Activated CD8-positive, alpha-beta memory T cell treated with anti-CD3 and anti-CD28 coated beads, Interleukin-2, amount 10 ng/mL, durations not matched to agents 7 days and 5 days (primary cell): ENCODE measurements at regions not wholly inside any gene's neighbourhood (a gene's known extent, or its start where the extent isn't known, plus 50 kb on each side); places are given as distances from the start of the nearest gene placed in this dataset.
A peak's percentile ranks its signal among the peaks of the same experiment; 100 is the strongest.

ENCODE experiments used
- ATAC-seq: fragments of 150-1000 bp; cut with Tn5 transposase; one replicate; pipeline ENCODE4 v1.10.0; 2021; ENCODE audit warnings: moderate library complexity
- CTCF ChIA-PET: fragments of 350-600 bp; sonication (Branson Sonifier 250); formaldehyde crosslinking; loops from one replicate; lab custom pipeline; 2021; ENCODE audit warnings: antibody characterized with exemption; lab: Charles Lee
- DNase-seq: peaks from one replicate; pipeline ENCODE4 v3.0.0-alpha.2; 2020
- H3K27ac Mint-ChIP-seq: one replicate; pipeline ENCODE4 v1.8.0; 2021; ENCODE audit warnings: mild to moderate bottlenecking, mixed read lengths
- H3K27me3 Mint-ChIP-seq: one replicate; pipeline ENCODE4 v1.8.0; 2021; ENCODE audit warnings: mixed read lengths
- H3K36me3 Mint-ChIP-seq: one replicate; pipeline ENCODE4 v1.8.0; 2021; ENCODE audit warnings: mild to moderate bottlenecking, mixed read lengths
- H3K4me1 Mint-ChIP-seq: one replicate; pipeline ENCODE4 v1.8.0; 2021; ENCODE audit warnings: mixed read lengths
- H3K4me3 Mint-ChIP-seq: one replicate; pipeline ENCODE4 v1.8.0; 2021; ENCODE audit warnings: mild to moderate bottlenecking, moderate library complexity, mixed read lengths
- H3K9me3 Mint-ChIP-seq: one replicate; pipeline ENCODE4 v1.8.0; 2022; ENCODE audit warnings: low read depth, mixed read lengths

- no peak for DNase-seq
- H3K9me3 Mint-ChIP-seq = no peaks in the 10 kb centered on the region
- no peak for ATAC-seq
- H3K4me1 Mint-ChIP-seq = no peaks in the 10 kb centered on the region
- CTCF ChIA-PET = no interaction called here
- no peaks in the 10 kb centered on the region for H3K36me3 Mint-ChIP-seq
- peaks cover 7% of the 10 kb centered on the region for H3K27me3 Mint-ChIP-seq
- no peak overlapping the region for H3K27ac Mint-ChIP-seq
- no peak overlapping the region for H3K4me3 Mint-ChIP-seq
Measured at GRCh38 chr6:154590756-154591155, 80.3 kb upstream of the CNKSR3 start.

- no peak overlapping the region for H3K4me3 Mint-ChIP-seq
- peaks cover 3% of the 10 kb centered on the region for H3K27me3 Mint-ChIP-seq
- DNase-seq = no peak
- CTCF ChIA-PET = no interaction called here
- no peak overlapping the region for H3K27ac Mint-ChIP-seq
- no peaks in the 10 kb centered on the region for H3K36me3 Mint-ChIP-seq
- H3K4me1 Mint-ChIP-seq = no peaks in the 10 kb centered on the region
- ATAC-seq = no peak
- H3K9me3 Mint-ChIP-seq = no peaks in the 10 kb centered on the region
Measured at GRCh38 chr6:154591234-154591633, 80.7 kb upstream of the CNKSR3 start.

- CTCF ChIA-PET = no interaction called here
- no peak for DNase-seq
- Mint-ChIP-seq H3K27me3 (peaks cover under 1% of the 10 kb centered on the region), H3K36me3 (no peaks in the 10 kb centered on the region), H3K4me3 (no peak overlapping the region), H3K27ac (no peak overlapping the region), H3K9me3 (no peaks in the 10 kb centered on the region), H3K4me1 (no peaks in the 10 kb centered on the region)
- ATAC-seq = no peak
Measured at GRCh38 chr6:154592199-154592860, 81.8 kb upstream of the CNKSR3 start.

- H3K27me3 Mint-ChIP-seq = no peaks in the 10 kb centered on the region
- no peak for DNase-seq
- ATAC-seq = no peak
- H3K4me3 Mint-ChIP-seq = no peak overlapping the region
- no peaks in the 10 kb centered on the region for H3K4me1 Mint-ChIP-seq
- no peaks in the 10 kb centered on the region for H3K36me3 Mint-ChIP-seq
- H3K9me3 Mint-ChIP-seq = no peaks in the 10 kb centered on the region
- H3K27ac Mint-ChIP-seq = no peak overlapping the region
- CTCF ChIA-PET = no interaction called here
Measured at GRCh38 chr6:154593122-154593521, 82.6 kb upstream of the CNKSR3 start.

DNA sequence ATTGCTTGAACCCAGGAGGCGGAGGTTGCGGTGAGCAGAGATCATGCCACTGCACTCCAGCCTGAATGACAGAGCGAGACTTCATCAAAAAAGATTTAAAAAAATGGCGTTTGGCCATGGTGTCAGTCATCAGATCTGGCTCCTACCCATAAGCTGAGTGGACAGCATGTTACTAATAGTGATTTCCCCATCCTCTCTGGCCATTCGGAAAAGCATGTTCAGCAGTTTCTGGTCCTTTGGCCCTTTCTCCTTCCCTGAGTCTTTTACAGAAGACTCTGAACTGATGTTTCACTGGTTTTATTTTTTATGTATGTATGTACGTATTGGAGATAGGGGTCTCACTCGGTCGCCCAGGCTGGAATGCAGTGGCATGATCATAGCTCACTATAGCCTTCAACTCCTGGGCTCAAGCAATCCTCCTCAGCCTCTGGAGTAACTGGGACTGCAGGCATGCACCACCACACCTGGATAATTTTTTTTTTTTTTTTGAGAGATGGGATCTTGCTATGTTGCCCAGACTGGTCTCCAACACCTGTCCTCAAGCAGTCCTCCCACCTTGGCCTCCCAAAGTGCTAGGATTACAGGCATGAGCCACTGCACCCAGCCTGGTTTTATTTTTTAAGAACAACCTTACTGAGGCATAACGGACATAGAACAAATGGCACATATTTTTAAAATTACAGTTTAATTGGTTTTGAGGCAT, 84.2 kb upstream of the CNKSR3 start:
- no peaks in the 10 kb centered on the region for H3K4me1 Mint-ChIP-seq
- H3K36me3 Mint-ChIP-seq = no peaks in the 10 kb centered on the region
- CTCF ChIA-PET = no interaction called here
- no peaks in the 10 kb centered on the region for H3K27me3 Mint-ChIP-seq
- ATAC-seq (no peak), DNase-seq (no peak)
- no peaks in the 10 kb centered on the region for H3K9me3 Mint-ChIP-seq
- H3K4me3 Mint-ChIP-seq = no peak overlapping the region
- H3K27ac Mint-ChIP-seq = no peak overlapping the region

DNA sequence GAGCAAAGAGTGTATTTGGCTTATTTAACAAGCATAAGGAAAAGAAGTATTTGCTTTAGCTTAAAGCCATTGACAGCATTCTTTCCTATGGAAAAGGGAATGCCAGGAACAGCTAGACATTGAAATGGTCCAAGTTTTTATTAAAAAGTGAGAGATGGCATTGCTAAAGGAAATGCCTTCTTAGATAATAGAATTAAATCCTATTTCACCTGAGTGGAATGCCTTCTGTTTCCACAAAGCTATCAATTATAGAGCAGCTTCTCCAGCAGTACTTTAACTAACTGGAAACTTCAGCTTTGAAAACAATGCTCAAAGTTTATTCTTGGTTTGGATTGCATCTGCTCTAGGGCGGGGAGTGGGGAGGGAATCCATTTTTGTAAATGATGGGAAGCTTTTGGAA, 85.1 kb upstream of the CNKSR3 start:
- CTCF ChIA-PET = no interaction called here
- Mint-ChIP-seq H3K27ac (no peak overlapping the region), H3K27me3 (no peaks in the 10 kb centered on the region), H3K9me3 (no peaks in the 10 kb centered on the region), H3K36me3 (no peaks in the 10 kb centered on the region), H3K4me3 (no peak overlapping the region), H3K4me1 (no peaks in the 10 kb centered on the region)
- DNase-seq (no peak), ATAC-seq (no peak)

DNA sequence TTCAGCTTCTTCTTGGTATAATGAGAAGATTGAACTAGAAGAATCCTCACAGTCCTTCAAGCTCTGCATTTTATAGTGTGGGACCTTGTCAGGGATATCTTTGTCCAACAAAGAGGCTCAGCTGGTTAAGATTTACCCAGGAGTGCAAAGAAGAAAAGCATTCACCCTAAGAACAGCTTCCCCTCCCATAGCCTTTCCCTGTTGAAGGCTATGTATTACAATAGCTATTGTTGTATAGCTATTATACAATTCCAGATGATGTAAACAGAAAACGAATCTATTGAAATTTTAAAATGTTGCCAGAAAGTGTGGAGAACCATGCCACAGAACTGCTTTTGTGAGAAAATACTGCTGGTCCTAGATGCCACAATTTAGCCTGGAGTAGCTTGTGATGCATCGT, 85.5 kb upstream of the CNKSR3 start:
- Mint-ChIP-seq H3K4me3 (no peak overlapping the region), H3K27me3 (no peaks in the 10 kb centered on the region), H3K9me3 (no peaks in the 10 kb centered on the region), H3K36me3 (no peaks in the 10 kb centered on the region), H3K27ac (no peak overlapping the region), H3K4me1 (no peaks in the 10 kb centered on the region)
- DNase-seq = no peak
- no peak for ATAC-seq
- CTCF ChIA-PET = no interaction called here

GRCh38 chr6:154596701-154597100, 86.2 kb upstream of the CNKSR3 start:
- CTCF ChIA-PET = no interaction called here
- Mint-ChIP-seq H3K9me3 (no peaks in the 10 kb centered on the region), H3K27ac (no peak overlapping the region), H3K27me3 (no peaks in the 10 kb centered on the region), H3K4me3 (no peak overlapping the region), H3K4me1 (no peaks in the 10 kb centered on the region), H3K36me3 (no peaks in the 10 kb centered on the region)
- no peak for ATAC-seq
- DNase-seq = no peak

DNA sequence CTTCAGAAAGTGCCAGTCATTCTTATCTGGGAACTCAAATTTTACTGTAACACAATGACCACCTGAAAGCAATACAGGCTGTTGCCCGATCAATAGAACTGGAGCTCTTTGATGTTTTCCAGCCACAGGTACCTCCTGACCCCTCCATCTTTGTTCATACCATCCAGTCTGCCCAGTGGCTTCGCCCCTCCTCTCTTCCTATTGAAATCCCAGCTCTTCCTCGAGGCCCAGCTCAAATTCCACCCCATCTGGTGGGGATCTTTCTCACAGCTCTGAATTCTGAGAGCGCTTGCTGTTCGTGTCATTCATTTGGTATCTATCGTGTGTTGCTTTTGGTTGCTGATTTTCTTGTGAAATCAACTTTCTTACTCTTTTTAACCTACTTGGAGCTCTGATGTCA, 87.9 kb upstream of the CNKSR3 start:
- no peak for ATAC-seq
- CTCF ChIA-PET = no interaction called here
- no peaks in the 10 kb centered on the region for H3K27me3 Mint-ChIP-seq
- no peaks in the 10 kb centered on the region for H3K4me1 Mint-ChIP-seq
- no peak overlapping the region for H3K27ac Mint-ChIP-seq
- H3K9me3 Mint-ChIP-seq = no peaks in the 10 kb centered on the region
- DNase-seq = no peak
- no peaks in the 10 kb centered on the region for H3K36me3 Mint-ChIP-seq
- H3K4me3 Mint-ChIP-seq = no peak overlapping the region

DNA sequence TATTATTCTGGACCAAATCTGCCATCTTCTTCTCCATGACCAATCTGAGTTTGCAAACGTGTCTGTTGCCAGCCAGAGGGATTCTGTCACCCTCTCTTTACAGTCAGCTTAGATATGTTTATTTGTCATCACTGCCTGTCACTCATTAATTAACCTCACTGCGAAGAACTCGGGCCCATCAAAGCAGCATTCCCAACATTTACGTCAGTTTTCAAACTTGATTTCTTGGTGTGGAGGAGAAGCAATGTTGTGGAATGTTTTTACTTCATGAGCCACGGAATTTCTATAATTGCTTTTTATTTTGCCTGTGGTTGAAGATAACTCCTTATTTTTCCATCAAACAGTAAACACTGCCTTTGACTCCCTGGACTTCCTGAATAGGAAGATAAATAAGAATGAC, 91.8 kb upstream of the CNKSR3 start:
- CTCF ChIA-PET = no interaction called here
- H3K4me1 Mint-ChIP-seq = peaks cover 22% of the 10 kb centered on the region
- no peak overlapping the region for H3K27ac Mint-ChIP-seq
- DNase-seq (no peak), ATAC-seq (no peak)
- no peaks in the 10 kb centered on the region for H3K9me3 Mint-ChIP-seq
- H3K36me3 Mint-ChIP-seq = no peaks in the 10 kb centered on the region
- peaks cover 9% of the 10 kb centered on the region for H3K27me3 Mint-ChIP-seq
- H3K4me3 Mint-ChIP-seq = no peak overlapping the region

GRCh38 chr6:154602708-154603107, 92.2 kb upstream of the CNKSR3 start:
- no peaks in the 10 kb centered on the region for H3K9me3 Mint-ChIP-seq
- DNase-seq = no peak
- no peak for ATAC-seq
- H3K36me3 Mint-ChIP-seq = no peaks in the 10 kb centered on the region
- no peak overlapping the region for H3K27ac Mint-ChIP-seq
- CTCF ChIA-PET = interaction anchor here (0.6 kb wide), 1 partner anchor 1905 kb away, joined by 3 read pairs; the partner anchor contains the start of gene MYCT1
- peaks cover 9% of the 10 kb centered on the region for H3K27me3 Mint-ChIP-seq
- no peak overlapping the region for H3K4me3 Mint-ChIP-seq
- H3K4me1 Mint-ChIP-seq = peaks cover 22% of the 10 kb centered on the region

DNA sequence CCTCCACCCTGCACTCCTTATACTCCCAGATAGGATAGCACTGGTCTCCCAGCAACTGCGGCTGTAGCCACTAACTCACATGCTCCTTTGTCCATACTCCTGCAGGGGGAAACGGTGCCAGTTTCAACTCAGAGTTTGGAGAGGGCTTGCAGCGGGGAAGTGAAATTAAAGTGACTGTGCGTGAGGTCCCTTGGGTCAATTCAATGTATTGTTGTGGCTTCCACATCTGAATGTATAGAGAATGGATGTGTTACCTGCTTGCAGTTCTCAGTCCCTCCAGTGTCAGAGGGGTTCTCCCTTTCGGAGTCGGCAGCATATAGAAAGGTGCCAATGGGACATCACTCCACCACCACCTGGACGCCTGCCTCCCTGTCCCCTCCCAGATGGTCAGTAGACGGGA, 93.6 kb upstream of the CNKSR3 start:
- H3K9me3 Mint-ChIP-seq = no peaks in the 10 kb centered on the region
- no peak overlapping the region for H3K4me3 Mint-ChIP-seq
- no peaks in the 10 kb centered on the region for H3K36me3 Mint-ChIP-seq
- no peak for ATAC-seq
- peaks cover 9% of the 10 kb centered on the region for H3K27me3 Mint-ChIP-seq
- DNase-seq = no peak
- H3K27ac Mint-ChIP-seq = no peak overlapping the region
- peaks cover 22% of the 10 kb centered on the region for H3K4me1 Mint-ChIP-seq
- CTCF ChIA-PET = no interaction called here

- peak; percentile 37 for ATAC-seq
- CTCF ChIA-PET = no interaction called here
- H3K36me3 Mint-ChIP-seq = no peaks in the 10 kb centered on the region
- no peak overlapping the region for H3K4me3 Mint-ChIP-seq
- H3K4me1 Mint-ChIP-seq = peaks cover 22% of the 10 kb centered on the region
- peaks cover 9% of the 10 kb centered on the region for H3K27me3 Mint-ChIP-seq
- no peaks in the 10 kb centered on the region for H3K9me3 Mint-ChIP-seq
- no peak for DNase-seq
- no peak overlapping the region for H3K27ac Mint-ChIP-seq
Measured at GRCh38 chr6:154605178-154605881, 94.8 kb upstream of the CNKSR3 start.

DNA sequence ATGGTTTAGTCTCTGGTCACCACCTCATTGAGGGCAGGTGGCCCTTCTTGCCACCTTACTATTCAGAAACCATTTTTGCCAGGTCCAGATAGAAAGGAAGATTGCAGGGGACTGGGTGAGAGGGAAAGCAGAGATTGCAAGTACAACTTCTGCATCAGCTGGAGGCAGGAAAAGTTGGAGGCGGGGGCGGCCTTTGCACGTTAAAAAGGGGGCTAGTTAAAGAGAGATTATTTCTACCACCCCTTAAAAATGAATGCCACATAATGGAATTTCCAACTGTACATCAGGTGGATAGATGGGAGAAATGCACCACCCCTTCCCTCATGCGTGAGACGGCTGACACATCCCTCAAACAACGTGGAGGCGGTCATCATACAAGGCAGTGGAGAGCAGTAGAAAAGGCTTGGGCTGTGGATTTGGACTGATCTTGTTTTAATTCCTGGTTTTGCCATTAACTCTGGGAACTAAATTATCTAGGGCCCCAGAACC, 95.4 kb upstream of the CNKSR3 start:
- Mint-ChIP-seq H3K4me1 (peaks cover 22% of the 10 kb centered on the region), H3K27me3 (peaks cover 9% of the 10 kb centered on the region), H3K27ac (no peak overlapping the region), H3K9me3 (no peaks in the 10 kb centered on the region), H3K36me3 (no peaks in the 10 kb centered on the region), H3K4me3 (no peak overlapping the region)
- CTCF ChIA-PET = no interaction called here
- DNase-seq (no peak), ATAC-seq (no peak)
